ENCODE measurements at regions not wholly inside any gene's neighbourhood (a gene's known extent, or its start where the extent isn't known, plus 50 kb on each side); places are given as distances from the start of the nearest gene placed in this dataset.

DNA sequence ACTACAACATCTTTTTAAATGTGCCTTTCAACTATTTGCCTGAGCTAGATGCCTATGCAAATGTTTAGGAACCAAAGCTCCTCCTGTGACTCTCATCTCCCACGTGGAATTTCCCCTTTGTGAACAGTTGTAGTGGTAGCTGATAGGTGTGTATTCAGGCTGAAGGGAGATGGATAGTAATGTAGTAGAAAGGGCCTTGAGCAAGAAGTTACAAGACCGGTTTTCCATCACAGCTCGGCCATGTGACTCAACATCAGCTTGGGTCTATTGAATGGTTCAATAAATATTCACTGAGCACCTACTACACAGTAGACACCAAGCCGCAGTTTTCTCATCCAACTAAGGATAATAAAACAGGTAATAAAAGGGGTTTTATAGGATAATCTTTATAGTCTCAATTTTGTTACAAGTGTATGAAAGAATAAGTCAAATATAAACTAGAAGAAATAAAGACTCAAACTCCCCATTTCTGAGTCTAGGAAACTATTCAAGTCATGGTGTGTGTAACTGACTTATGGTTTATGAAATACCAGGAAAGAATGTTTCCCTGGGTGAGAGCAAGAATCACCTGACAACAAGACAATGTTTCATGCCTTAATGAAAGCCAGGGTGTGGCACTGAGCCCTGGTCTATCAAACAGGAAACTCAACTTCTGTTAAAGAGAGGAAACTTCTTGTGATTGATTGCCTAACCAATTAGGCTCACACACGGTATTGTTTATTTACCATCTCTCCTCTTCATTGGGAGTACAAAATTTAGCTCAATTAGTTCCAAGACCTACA lies 187.1 kb upstream of the SPEF2 start:
- DNase-seq (ENCODE audit: low read depth), result no peak

- no peak for DNase-seq (ENCODE audit: low read depth)
Measured at GRCh38 chr5:35420200-35420599, 189.9 kb upstream of the PRLR start.

DNA sequence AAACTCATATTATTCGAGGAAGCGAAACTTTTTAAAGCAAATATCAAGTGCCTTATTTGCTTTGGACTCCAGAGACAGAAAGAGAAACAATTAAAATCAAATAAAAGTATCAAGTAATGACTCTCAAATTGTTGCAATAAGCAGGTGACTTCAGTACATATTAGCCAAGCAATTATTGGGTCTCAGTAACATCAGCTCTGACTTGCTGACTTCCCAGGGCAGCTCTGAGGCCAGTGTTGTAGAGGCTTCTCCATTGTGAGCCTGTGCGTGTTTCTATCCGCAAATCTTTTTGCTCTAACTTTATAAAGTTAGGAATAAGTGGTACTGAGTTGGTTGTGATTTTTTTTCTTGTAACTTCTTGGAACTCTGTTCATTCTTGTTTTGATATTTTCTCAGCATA lies 186.8 kb upstream of the PRLR start:
- DNase-seq (ENCODE audit: low read depth), result no peak

DNA sequence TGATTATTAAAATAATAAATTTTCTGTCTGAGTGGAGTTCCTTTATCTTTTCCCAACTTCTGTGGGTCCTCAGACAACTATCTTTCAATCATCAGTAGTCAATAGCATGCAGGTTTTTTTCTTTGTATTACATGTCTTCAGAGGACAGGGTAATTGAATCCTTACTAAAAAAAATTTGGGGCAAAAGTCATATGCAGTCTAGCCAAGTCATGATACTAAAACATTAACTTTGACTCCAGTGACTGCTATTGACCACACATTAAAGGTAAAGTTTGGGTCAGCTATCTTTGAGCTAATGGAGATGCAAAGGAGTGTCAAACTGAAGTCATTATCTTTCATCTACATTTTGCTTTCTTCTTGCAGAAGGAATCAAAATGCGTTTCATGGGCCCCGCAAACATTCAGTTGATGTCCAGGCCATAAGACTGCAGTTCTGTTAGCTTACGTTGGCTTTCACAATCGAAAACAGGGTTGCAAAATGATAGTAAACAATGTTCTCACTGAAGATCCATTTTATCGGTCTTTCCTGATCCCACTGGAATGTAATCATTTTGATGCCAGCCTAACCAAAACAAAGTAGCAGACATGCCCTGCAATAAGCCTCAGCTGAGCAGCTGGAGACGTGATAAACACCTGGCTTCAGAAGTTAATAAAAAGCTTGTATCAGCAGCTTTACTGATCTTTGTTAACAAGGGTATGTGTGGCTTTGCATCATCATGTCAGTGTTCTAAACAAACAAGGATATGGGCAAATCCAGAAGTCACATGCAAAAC lies 186.1 kb upstream of the PRLR start:
- DNase-seq (ENCODE audit: low read depth), result no peak

- DNase-seq (ENCODE audit: low read depth), result no peak
Measured at GRCh38 chr5:35415309-35415708, 185.0 kb upstream of the PRLR start.

- DNase-seq (ENCODE audit: low read depth), result no peak
Measured at GRCh38 chr5:35409361-35409760, 179.1 kb upstream of the PRLR start.

- no peak for DNase-seq (ENCODE audit: low read depth)
Measured at GRCh38 chr5:35408146-35408545, 177.9 kb upstream of the PRLR start.

GRCh38 chr5:35407697-35408096 lies 177.4 kb upstream of the PRLR start:
- DNase-seq (ENCODE audit: low read depth), result no peak

GRCh38 chr5:35405938-35406337 lies 175.7 kb upstream of the PRLR start:
- DNase-seq (ENCODE audit: low read depth), result no peak

DNA sequence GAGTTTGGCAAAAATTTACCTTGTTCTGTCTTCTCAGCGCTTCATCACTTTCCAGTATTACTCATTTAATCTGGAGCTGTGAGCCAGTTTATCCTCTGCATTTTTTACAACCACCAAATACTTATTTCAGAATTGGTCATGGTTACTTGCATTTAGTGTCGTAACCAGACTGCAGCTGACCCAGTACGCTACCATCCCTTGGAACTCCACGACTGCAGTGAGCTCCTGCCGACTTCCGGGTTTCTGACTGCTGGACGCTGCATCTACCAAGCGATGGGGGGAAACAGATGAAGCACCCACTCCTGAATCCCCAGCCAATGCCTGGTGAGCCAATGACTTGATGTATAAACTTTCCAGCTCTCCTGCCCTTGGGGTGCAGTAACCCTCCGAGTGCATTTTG lies 174.4 kb upstream of the PRLR start:
- DNase-seq (ENCODE audit: low read depth), result no peak

DNA sequence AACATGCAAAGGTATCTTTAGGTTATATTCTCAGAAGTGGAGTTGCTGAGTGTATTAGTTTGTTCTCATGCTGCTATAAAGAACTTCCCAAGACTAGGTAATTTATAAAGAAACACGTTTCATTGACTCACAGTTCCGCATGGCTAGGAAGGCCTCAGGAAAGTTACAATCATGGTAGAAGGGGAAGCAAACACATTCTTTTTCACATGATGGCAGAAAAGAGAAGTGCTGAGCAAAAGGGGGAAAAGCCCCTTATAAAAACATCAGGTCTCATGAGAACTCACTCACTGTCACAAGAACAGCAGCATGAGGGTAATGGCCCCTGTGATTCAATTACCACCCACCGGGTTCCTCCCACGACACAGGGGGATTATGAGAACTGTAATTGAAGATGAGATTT lies 163.6 kb upstream of the PRLR start:
- DNase-seq (ENCODE audit: low read depth), result no peak

DNA sequence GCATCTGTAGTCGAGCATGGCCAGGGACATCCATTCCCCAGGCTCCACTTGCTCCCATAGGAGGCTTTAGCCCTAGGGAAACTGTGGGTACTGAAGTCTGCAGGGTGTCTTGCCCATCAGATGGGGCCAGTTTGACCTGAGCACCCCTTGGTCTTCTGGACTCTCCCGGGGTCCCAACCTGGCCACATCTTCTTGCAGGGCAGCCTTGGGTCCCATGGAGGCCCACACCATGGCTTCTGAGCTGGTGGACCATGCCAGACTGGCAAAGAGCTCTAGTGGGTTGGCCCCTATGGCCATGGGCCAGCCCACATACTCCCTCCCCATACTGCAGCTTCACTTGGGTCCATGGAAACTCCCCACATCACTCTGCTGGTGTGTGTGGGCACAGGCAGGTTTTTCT lies 154.4 kb upstream of the PRLR start:
- no peak for DNase-seq (ENCODE audit: low read depth)

GRCh38 chr5:35383041-35383440 lies 152.8 kb upstream of the PRLR start:
- no peak for DNase-seq (ENCODE audit: low read depth)

DNA sequence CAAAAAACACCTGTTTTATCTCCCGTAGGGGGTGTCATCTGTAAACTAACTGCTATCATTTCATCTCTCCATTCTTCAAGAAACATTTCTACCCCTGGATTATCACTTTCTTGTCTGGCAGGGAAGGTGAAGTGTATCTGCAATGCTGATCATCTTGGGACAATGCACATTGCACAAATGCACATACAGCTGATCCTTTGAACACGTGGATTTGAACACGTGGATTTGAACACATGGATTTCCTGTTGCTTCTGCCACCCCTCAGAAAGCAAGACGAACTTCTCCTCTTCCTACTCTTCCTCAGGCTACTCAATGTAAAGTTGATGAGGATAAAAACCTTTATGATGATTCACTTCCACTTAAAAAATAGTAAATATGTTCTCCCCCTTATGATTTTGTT lies 147.4 kb upstream of the PRLR start:
- DNase-seq (ENCODE audit: low read depth), result no peak

GRCh38 chr5:35374584-35374983 lies 144.3 kb upstream of the PRLR start:
- no peak for DNase-seq (ENCODE audit: low read depth)

DNA sequence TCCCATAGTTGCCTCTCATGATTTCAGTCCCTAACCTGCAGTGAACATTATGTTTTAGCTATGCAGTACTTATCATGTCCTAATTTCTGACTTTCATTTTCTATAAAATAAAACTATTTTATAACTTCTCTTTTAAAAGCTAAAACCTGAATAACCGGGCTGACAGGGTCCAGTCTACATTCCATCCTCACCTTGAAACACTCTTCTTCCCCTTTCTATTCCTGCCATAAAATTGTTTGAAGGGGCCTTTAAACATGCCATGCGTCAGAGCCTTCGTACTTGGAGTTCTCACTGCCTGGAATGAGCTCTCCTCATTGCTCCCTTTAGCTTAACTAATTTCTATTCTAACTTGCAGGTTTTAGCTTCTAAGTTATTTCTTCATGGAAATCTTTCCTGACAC lies 143.0 kb upstream of the PRLR start:
- DNase-seq (ENCODE audit: low read depth), result no peak

DNA sequence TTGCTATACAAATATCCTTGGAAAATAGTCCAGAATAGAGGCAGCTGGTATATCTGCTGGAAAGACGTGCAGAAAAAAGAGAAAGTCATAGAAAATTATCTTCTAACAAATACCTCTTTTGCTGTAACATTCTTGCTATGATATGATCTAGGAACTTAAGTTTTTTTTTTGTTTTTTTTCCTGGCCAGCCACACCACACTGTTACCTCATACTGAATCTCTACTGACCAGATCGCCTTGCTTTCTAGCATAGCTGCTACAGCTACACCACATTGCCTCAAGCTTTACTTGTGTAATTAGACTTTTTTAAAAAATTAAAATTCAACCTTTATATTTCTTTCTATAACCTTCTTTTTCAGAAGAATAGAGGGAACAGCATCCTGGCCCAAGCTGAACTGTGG lies 142.2 kb upstream of the PRLR start:
- DNase-seq (ENCODE audit: low read depth), result no peak

GRCh38 chr5:35371951-35372426 lies 141.7 kb upstream of the PRLR start:
- no peak for DNase-seq (ENCODE audit: low read depth)

- DNase-seq (ENCODE audit: low read depth), result no peak
Measured at GRCh38 chr5:35370871-35371270, 140.6 kb upstream of the PRLR start.

- no peak for DNase-seq (ENCODE audit: low read depth)
Measured at GRCh38 chr5:35369965-35370790, 139.9 kb upstream of the PRLR start.

DNA sequence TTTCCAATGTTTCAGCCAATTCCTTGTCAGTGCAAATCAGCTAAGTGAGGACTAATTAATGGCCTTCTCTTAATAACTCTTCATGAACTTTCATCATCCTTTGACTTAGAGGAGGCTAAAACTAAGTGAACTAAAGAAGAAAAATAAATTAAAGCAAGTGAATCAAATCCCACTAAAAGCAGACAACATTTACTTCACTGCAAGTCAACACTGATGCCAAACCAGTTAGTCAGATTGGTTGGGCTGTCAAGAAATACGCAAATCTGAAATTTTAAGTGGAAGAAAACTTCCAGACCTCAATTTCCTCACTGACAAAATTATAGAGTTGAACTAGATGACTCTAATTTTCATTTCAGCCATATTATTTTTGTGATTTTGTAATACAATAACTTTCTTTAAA lies 137.2 kb upstream of the PRLR start:
- DNase-seq (ENCODE audit: low read depth), result no peak

- DNase-seq (ENCODE audit: low read depth), result no peak
Measured at GRCh38 chr5:35365758-35366157, 135.5 kb upstream of the PRLR start.

DNA sequence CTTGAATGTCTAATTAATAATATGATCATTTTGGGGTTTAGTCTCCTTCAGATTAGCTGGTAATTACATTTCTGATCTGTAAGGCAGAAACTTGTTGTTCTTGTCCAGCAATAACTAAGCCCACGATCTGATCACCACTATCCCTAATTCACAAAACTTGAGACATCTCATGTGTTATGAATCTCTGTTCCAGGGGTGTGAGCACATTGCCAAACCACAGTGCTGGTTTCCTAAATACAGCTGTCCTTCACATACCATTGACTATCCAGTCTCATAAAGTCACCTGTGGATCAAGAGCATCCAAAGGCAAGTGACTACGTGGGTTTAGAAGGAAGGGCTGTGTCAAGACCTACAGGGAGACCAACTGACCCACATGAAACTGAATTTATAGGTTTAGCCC lies 134.1 kb upstream of the PRLR start:
- no peak for DNase-seq (ENCODE audit: low read depth)
